ENCODE measurements at regions not wholly inside any gene's neighbourhood (a gene's known extent, or its start where the extent isn't known, plus 50 kb on each side); places are given as distances from the start of the nearest gene placed in this dataset.

GRCh38 chr3:110227991-110228390 is 843.6 kb upstream of the NECTIN3 start:
- DNase-seq (ENCODE audit: low spot score): no peak

GRCh38 chr3:110234831-110235230 is 836.8 kb upstream of the NECTIN3 start:
- DNase-seq (ENCODE audit: low spot score): peak; percentile 38

- peak; percentile 4 for DNase-seq (ENCODE audit: low spot score)
These were observed 834.5 kb upstream of the NECTIN3 start for GRCh38 chr3:110236976-110237610.

GRCh38 chr3:110243081-110243480 is 828.5 kb upstream of the NECTIN3 start:
- DNase-seq (ENCODE audit: low spot score): no peak

GRCh38 chr3:110246796-110247376 is 824.7 kb upstream of the NECTIN3 start:
- peak; percentile 10 for DNase-seq (ENCODE audit: low spot score)

GRCh38 chr3:110248666-110249065 is 823.0 kb upstream of the NECTIN3 start:
- DNase-seq (ENCODE audit: low spot score): peak; percentile 10

GRCh38 chr3:110253794-110254193 is 817.8 kb upstream of the NECTIN3 start:
- no peak for DNase-seq (ENCODE audit: low spot score)

- DNase-seq (ENCODE audit: low spot score): no peak
These were observed 817.0 kb upstream of the NECTIN3 start for GRCh38 chr3:110254591-110254990.

GRCh38 chr3:110261141-110261540 is 810.5 kb upstream of the NECTIN3 start:
- DNase-seq (ENCODE audit: low spot score): no peak

- no peak for DNase-seq (ENCODE audit: low spot score)
These were observed 808.7 kb upstream of the NECTIN3 start for GRCh38 chr3:110262896-110263295.

- no peak for DNase-seq (ENCODE audit: low spot score)
These were observed 806.3 kb upstream of the NECTIN3 start for GRCh38 chr3:110265302-110265701.

GRCh38 chr3:110267304-110267845 is 804.2 kb upstream of the NECTIN3 start:
- no peak for DNase-seq (ENCODE audit: low spot score)

GRCh38 chr3:110272525-110272924 is 799.1 kb upstream of the NECTIN3 start:
- no peak for DNase-seq (ENCODE audit: low spot score)

- no peak for DNase-seq (ENCODE audit: low spot score)
These were observed 779.6 kb upstream of the NECTIN3 start for GRCh38 chr3:110291886-110292501.

- no peak for DNase-seq (ENCODE audit: low spot score)
These were observed 778.0 kb upstream of the NECTIN3 start for GRCh38 chr3:110293660-110294059.

GRCh38 chr3:110296885-110297284 is 774.7 kb upstream of the NECTIN3 start:
- peak; percentile 20 for DNase-seq (ENCODE audit: low spot score)

GRCh38 chr3:110301781-110302180 is 769.8 kb upstream of the NECTIN3 start:
- DNase-seq (ENCODE audit: low spot score): no peak

- DNase-seq (ENCODE audit: low spot score): peak; percentile 34
These were observed 764.4 kb upstream of the NECTIN3 start for GRCh38 chr3:110307065-110307809.

GRCh38 chr3:110311541-110311940 is 760.1 kb upstream of the NECTIN3 start:
- DNase-seq (ENCODE audit: low spot score): no peak

- DNase-seq (ENCODE audit: low spot score): peak; percentile 21
These were observed 757.0 kb upstream of the NECTIN3 start for GRCh38 chr3:110314512-110315114.

- DNase-seq (ENCODE audit: low spot score): peak; percentile 9
These were observed 753.5 kb upstream of the NECTIN3 start for GRCh38 chr3:110318108-110318507.

GRCh38 chr3:110323349-110323748 is 748.3 kb upstream of the NECTIN3 start:
- no peak for DNase-seq (ENCODE audit: low spot score)

All from AG08395 (cell line).